Gastroesophageal sphincter (tissue), 3 donors: ENCODE measurements at regions not wholly inside any gene's neighbourhood (a gene's known extent, or its start where the extent isn't known, plus 50 kb on each side); places are given as distances from the start of the nearest gene placed in this dataset.

Experiments used
- CTCF ChIP-seq, 4 experiments: fragments of 200-600 bp in 2 of 4; fragments of 450-650 bp in 2 of 4; sonication (generic) in 1 of 4; IDR thresholded peaks; one replicate each; pipeline ENCODE4 v1.5.1; 2017 to 2019; ENCODE audit warnings: antibody characterized with exemption in 4 of 4, mild to moderate bottlenecking in 2 of 4, moderate library complexity in 2 of 4
- POLR2A ChIP-seq, 2 donors: fragments of 450-650 bp; IDR thresholded peaks; one replicate each; pipeline ENCODE4 v1.6.1; 2017; ENCODE audit warnings: antibody characterized with exemption in 2 of 2, mild to moderate bottlenecking in 2 of 2, moderate library complexity in 1 of 2
- POLR2AphosphoS5 ChIP-seq: sonication (generic); formaldehyde crosslinking; IDR thresholded peaks from one replicate; pipeline ENCODE4 v1.6.1; 2017; ENCODE audit warnings: antibody characterized with exemption

- TF ChIP-seq CTCF (IDR thresholded peaks at IDR 0.05) (no peak), POLR2AphosphoS5 (no peak), POLR2A (IDR thresholded peaks at IDR 0.05) (no peak)
Measured at GRCh38 chr16:52101246-52101645, 445.7 kb downstream of the TOX3 start.
